ENCODE measurements at regions not wholly inside any gene's neighbourhood (a gene's known extent, or its start where the extent isn't known, plus 50 kb on each side); places are given as distances from the start of the nearest gene placed in this dataset.
"Not testable (repeated sequence)": the region's sequence is repeated elsewhere in the genome, so short reads cannot be mapped to it uniquely, and the experiment has no call there.

DNA sequence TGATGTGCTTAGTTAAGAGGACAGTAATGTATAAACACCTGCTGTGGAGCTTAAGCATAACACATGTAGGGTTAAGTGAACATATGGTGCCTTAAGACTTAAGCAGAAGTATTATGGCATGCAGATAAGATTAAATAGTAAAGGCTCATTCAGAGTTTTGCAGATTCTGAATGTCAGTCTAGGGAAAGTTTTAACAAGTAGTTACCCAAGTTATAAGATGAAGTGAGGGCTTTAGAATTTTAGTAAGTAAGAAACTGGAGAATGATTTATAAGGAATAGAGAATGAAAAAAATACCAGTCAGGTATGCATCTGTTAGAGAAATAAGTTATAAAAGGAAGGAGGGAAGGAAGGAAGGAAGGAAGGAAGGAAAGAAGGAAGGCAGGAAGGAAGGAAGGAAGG lies 902.1 kb downstream of the TRAM1L1 start:
- H3K9me3 Mint-ChIP-seq: no peaks in the 10 kb centered on the region
- H3K27me3 Mint-ChIP-seq (ENCODE audit: low read depth): no peaks in the 10 kb centered on the region
- H3K4me3 Mint-ChIP-seq: no peak overlapping the region
- peaks cover 16% of the 10 kb centered on the region for H3K4me1 Mint-ChIP-seq
- TF ChIP-seq, protein P1, sequence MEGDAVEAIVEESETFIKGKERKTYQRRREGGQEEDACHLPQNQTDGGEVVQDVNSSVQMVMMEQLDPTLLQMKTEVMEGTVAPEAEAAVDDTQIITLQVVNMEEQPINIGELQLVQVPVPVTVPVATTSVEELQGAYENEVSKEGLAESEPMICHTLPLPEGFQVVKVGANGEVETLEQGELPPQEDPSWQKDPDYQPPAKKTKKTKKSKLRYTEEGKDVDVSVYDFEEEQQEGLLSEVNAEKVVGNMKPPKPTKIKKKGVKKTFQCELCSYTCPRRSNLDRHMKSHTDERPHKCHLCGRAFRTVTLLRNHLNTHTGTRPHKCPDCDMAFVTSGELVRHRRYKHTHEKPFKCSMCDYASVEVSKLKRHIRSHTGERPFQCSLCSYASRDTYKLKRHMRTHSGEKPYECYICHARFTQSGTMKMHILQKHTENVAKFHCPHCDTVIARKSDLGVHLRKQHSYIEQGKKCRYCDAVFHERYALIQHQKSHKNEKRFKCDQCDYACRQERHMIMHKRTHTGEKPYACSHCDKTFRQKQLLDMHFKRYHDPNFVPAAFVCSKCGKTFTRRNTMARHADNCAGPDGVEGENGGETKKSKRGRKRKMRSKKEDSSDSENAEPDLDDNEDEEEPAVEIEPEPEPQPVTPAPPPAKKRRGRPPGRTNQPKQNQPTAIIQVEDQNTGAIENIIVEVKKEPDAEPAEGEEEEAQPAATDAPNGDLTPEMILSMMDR (IDR thresholded peaks at IDR 0.05; ENCODE audit: unreplicated experiment in 3 of 3): no peak
- no peaks in the 10 kb centered on the region for H3K36me3 Mint-ChIP-seq (ENCODE audit: low read depth)
- H3K27ac Mint-ChIP-seq: peak overlapping the region in 1 of 3 experiments; percentile 13

DNA sequence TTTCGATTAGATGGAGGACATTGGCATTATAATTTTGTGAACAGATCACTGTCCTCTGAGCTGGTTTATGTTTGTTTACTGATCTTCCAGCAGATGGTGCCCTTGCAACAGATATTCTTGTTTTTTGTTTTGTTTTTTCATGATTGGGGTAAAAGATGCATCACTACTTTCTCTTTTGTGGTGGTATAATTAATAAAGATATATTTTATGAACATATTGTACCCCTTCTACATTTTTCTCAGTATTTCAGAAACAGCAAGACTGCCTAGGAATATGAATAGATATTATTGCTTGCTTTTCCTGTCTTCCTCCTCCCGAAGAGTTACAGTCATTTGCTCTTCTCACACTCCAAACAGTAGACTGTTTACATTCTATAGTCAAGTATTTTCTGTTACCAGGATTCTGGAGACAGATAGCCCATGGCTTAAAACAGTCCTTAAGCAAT lies 905.2 kb downstream of the TRAM1L1 start:
- no peaks in the 10 kb centered on the region for H3K27me3 Mint-ChIP-seq (ENCODE audit: low read depth)
- H3K4me1 Mint-ChIP-seq: peaks cover 16% of the 10 kb centered on the region
- TF ChIP-seq, protein P1 (IDR thresholded peaks at IDR 0.05; ENCODE audit: unreplicated experiment in 3 of 3): peak; percentile 61 to 67 (median 65)
- no peaks in the 10 kb centered on the region for H3K36me3 Mint-ChIP-seq (ENCODE audit: low read depth)
- peak overlapping the region; percentile 16 to 72 (median 62) for H3K4me3 Mint-ChIP-seq
- no peaks in the 10 kb centered on the region for H3K9me3 Mint-ChIP-seq
- H3K27ac Mint-ChIP-seq: peak overlapping the region; percentile 85 to 91 (median 87)

DNA sequence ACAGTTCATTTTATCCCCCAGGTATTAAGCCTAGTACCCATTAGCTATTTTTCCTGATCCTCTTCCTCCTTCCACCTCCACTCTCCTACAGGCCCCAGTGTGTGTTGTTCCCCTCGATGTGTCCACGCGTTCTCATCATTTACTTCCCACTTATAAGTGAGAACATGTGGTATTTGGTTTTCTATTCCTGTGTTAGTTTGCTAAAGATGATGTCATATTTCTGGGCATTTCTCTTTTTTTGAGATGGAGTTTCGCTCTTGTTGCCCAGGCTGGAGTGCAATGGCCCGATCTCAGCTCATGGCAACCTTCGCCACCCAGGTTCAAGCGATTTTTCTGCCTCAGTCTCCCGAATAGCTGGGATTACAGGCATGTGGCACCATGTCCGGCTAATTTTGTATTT lies 934.0 kb downstream of the TRAM1L1 start:
- H3K27ac Mint-ChIP-seq; H3K9me3 Mint-ChIP-seq; H3K27me3 Mint-ChIP-seq (ENCODE audit: low read depth); H3K4me1 Mint-ChIP-seq; H3K36me3 Mint-ChIP-seq (ENCODE audit: low read depth); H3K4me3 Mint-ChIP-seq: not testable (repeated sequence)

DNA sequence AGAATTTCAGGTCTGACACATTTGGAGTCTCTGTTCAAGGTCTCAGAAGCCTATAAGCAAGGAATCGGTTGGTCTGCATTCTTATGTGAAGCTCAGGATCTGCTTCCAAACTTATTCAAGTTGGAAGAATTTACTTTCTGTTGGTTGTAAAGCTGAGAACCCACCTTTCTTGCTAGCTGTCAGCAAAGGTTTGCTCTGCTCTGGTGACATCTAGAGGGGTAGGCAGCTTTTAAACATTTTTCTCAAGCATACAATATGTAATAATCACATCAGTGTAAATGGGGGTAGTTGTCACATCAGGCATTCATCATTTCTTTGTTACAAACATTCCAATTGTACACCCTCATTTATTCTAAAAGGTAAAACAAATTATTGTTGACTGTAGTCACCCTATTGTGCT lies 935.2 kb downstream of the TRAM1L1 start:
- no peaks in the 10 kb centered on the region for H3K9me3 Mint-ChIP-seq
- H3K4me3 Mint-ChIP-seq: no peak overlapping the region
- no peaks in the 10 kb centered on the region for H3K36me3 Mint-ChIP-seq (ENCODE audit: low read depth)
- TF ChIP-seq, protein P1 (IDR thresholded peaks at IDR 0.05; ENCODE audit: unreplicated experiment in 3 of 3): no peak
- H3K27ac Mint-ChIP-seq: no peak overlapping the region
- no peaks in the 10 kb centered on the region for H3K4me1 Mint-ChIP-seq
- no peaks in the 10 kb centered on the region for H3K27me3 Mint-ChIP-seq (ENCODE audit: low read depth)

DNA sequence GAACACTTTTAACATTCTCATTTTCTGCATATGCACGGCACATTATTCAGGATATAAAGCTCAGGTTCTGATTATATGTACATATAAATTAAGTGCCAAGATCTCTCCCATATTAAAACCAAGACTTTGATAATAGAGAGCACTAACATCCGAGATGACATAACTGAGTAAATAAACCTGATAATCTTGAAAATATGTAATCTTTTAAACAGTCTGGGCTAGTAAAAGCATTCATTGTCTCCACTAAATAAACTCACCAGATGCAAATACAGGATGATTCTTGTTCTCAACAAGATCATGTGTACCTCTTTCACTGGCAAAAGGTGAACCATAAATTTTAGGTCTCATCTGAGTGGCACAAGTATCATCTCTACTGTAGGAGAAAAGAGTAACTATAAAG lies 942.2 kb downstream of the TRAM1L1 start:
- TF ChIP-seq, protein P1 (IDR thresholded peaks at IDR 0.05; ENCODE audit: unreplicated experiment in 3 of 3): no peak
- Mint-ChIP-seq H3K36me3 (ENCODE audit: low read depth) (no peaks in the 10 kb centered on the region), H3K9me3 (no peaks in the 10 kb centered on the region), H3K4me3 (no peak overlapping the region), H3K27ac (no peak overlapping the region), H3K27me3 (ENCODE audit: low read depth) (no peaks in the 10 kb centered on the region), H3K4me1 (no peaks in the 10 kb centered on the region)

DNA sequence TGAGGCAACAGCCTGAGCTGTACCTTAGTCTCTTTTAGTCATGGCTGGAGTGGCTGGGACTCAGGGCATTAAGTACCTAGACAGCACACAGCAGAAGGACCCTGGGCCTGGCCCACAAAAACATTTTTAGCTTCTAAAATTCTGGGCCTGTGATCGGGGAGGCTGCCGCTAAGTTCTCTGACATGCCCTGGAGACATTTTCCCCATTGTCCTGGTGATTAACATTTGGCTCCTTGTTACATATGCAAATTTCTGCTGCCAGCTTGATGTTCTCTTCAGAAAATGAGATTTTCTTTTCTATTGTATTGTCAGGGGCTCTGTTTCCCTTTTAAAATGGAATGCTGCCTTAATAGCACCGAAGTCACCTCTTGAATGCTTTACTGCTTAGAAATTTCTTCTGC lies 952.4 kb downstream of the TRAM1L1 start:
- Mint-ChIP-seq H3K27me3 (ENCODE audit: low read depth) (no peaks in the 10 kb centered on the region), H3K4me3 (no peak overlapping the region), H3K9me3 (no peaks in the 10 kb centered on the region), H3K4me1 (no peaks in the 10 kb centered on the region), H3K27ac (no peak overlapping the region), H3K36me3 (ENCODE audit: low read depth) (no peaks in the 10 kb centered on the region)
- TF ChIP-seq, protein P1 (IDR thresholded peaks at IDR 0.05; ENCODE audit: unreplicated experiment in 3 of 3): no peak

Measured in nephron (organoid).